Fibroblast of pulmonary artery (primary cell): ENCODE measurements at regions not wholly inside any gene's neighbourhood (a gene's known extent, or its start where the extent isn't known, plus 50 kb on each side); places are given as distances from the start of the nearest gene placed in this dataset.

Source experiments
- DNase-seq: peaks from one replicate; pipeline ENCODE4 v3.0.0-alpha.2; 2010; ENCODE audit warnings: low read depth
- H3K4me3 ChIP-seq: replicated peaks from 2 replicates; pipeline ENCODE4 v1.5.1; 2011; ENCODE audit warnings: low read depth, mild to moderate bottlenecking, control low read depth, low read length, moderate library complexity
- TF ChIP-seq, protein P1 (sequence below): IDR thresholded peaks from 2 replicates; pipeline ENCODE4 v1.5.1; 2011; ENCODE audit warnings: mild to moderate bottlenecking, control low read depth, low read length, inconsistent platforms; ENCODE audit errors: missing control alignments

DNA sequence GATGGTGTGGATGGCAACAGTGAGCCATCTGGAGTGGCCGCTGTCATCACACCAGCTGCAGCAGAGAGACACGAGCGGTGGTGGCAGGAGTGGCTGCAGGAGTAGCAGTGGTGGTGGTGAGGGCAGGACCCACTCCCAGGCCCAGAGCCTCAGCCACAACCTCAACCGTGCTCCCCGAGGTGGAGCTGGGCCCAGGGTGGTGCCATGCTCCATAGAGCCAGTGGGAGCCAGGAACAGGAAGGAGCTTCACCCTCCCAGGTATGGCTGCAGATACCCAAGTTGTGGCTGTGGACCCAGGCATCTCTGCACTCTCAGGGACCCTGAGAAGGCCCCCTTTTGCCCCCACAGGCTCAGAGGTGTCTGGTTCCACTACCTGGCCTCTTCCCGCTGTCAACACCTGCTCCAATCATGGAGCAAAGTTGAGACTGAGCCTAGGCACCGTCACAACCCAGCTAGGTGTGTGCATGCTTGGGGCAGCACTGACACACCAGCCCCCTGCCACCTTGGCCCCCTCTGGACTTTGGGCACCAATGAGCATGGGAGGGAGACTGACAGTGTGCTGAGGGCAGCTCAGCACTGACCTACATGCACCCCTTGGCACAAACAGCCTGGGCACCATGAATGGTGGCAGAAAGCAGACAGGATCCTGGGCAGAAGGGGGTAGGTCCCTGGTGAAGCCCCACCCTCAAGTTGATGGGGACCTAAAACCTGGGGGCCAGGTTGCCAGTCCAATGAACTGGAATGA is 188.9 kb downstream of the NDUFA10 start:
- DNase-seq = no peak
- no peak overlapping the region for H3K4me3 ChIP-seq
- TF ChIP-seq, protein P1, sequence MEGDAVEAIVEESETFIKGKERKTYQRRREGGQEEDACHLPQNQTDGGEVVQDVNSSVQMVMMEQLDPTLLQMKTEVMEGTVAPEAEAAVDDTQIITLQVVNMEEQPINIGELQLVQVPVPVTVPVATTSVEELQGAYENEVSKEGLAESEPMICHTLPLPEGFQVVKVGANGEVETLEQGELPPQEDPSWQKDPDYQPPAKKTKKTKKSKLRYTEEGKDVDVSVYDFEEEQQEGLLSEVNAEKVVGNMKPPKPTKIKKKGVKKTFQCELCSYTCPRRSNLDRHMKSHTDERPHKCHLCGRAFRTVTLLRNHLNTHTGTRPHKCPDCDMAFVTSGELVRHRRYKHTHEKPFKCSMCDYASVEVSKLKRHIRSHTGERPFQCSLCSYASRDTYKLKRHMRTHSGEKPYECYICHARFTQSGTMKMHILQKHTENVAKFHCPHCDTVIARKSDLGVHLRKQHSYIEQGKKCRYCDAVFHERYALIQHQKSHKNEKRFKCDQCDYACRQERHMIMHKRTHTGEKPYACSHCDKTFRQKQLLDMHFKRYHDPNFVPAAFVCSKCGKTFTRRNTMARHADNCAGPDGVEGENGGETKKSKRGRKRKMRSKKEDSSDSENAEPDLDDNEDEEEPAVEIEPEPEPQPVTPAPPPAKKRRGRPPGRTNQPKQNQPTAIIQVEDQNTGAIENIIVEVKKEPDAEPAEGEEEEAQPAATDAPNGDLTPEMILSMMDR = no peak

- no peak overlapping the region for H3K4me3 ChIP-seq
- no peak for DNase-seq
- TF ChIP-seq, protein P1 = no peak
Observed at GRCh38 chr2:239835056-239835455, 190.1 kb downstream of the NDUFA10 start.

GRCh38 chr2:239834143-239834542 is 191.0 kb downstream of the NDUFA10 start:
- DNase-seq = no peak

DNA sequence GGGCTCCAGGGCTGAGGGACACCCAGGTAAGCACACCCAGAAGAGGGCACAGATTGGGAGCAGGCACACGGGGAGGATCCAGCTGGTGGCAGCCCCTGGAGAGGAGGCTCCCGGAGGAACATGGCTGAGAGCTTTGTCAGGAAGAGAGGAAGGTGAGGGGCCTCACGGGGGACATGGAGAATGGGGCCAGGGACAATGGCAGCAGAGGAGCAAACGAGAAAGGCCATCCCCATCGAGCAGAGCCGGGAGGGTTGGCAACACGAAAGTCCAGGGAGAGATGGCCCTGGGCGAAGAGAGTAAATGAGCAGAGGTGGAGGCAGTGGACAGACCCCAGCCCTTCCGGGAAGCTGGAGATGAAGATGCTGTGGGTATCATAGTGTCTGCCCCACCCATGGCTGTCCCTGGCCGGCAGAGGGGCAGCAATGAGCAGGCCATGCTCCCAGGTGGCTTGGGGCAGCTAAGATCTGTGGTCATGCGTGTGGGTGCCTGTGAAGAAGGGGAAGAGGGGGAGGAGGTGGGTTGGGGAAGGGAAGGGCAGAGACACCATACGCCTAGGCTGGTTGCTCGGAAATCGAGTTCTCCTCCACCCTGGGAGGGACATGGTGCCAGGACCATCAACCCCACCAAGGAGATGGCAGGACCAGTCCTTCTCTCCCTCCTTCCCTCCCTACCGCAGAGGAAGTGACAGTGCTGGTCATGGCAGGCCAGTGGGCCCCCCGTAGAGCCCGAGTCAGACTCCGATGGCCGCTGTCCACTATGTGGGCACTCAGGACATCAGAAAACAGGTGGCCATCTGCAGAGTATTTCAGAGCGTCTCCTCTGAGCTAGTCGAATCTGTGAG is 191.7 kb downstream of the NDUFA10 start:
- TF ChIP-seq, protein P1 = no peak
- H3K4me3 ChIP-seq = no peak overlapping the region
- no peak for DNase-seq

More at GRCh38 chr2:239834143-239834542, 191.0 kb downstream of the NDUFA10 start:
- H3K4me3 ChIP-seq = no peak overlapping the region
- TF ChIP-seq, protein P1 = no peak

- TF ChIP-seq, protein P1 = no peak
- H3K4me3 ChIP-seq = no peak overlapping the region
- no peak for DNase-seq
Observed at GRCh38 chr2:239832490-239833268, 192.5 kb downstream of the NDUFA10 start.

DNA sequence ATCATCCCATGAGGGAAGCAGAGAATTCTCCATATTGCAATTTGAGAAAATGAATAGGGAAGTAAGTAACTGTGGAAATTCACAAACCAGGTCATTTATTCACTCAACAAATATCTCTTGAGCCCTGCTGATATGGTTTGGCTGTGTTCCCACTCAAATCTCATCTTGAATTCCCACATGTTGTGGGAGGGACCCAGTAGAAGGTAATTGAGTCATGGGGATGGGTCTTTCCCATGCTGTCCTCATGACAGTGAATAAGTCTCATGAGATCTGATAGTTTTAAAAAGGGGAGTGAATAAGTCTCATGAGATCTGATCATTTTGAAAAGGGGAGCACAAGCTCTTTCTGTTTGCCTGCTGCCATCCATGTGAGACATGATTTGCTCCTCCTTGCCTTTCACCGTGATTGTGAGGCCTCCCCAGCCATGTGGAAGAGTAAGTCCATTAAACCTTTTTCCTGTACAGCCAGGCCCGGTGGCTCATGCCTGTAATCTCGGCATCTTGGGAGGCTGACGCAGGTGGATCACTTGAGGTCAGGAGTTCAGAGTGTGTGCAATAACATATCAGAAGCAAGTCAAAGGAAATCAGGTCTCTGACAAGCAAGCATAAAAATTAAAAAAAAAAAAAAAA is 193.2 kb downstream of the NDUFA10 start:
- no peak for DNase-seq
- no peak overlapping the region for H3K4me3 ChIP-seq
- TF ChIP-seq, protein P1 = no peak
